Erythroblast (primary cell): ENCODE measurements at regions not wholly inside any gene's neighbourhood (a gene's known extent, or its start where the extent isn't known, plus 50 kb on each side); places are given as distances from the start of the nearest gene placed in this dataset.

Experiments
- GATA1 ChIP-seq: IDR thresholded peaks from 2 replicates; pipeline ENCODE4 v1.6.1; 2011; ENCODE audit warnings: low read depth, mild to moderate bottlenecking, control low read depth, low read length, moderate library complexity
- POLR2A ChIP-seq: IDR thresholded peaks from 2 replicates; pipeline ENCODE4 v1.6.1; 2011; ENCODE audit warnings: mild to moderate bottlenecking, low read length

DNA sequence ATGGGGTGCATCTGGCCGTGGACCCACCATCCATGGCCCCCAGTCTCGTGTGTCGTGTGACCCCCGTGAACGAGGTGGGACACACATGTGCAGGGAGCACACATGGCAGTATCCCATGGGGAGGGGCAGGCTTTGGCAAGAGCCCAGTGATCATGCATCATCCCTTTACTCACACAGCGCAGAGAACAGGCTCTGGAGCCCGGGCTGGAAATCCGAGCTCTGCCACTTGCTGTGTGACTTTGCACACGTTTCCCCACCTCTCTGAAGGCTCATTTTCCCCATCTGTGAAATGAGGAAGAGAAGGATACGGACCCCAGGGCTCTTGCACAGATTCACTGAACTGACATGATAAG, 119.9 kb downstream of the PHETA1 start:
- TF ChIP-seq POLR2A (no peak), GATA1 (no peak)
